Bronchial epithelial cell (primary cell): ENCODE measurements at regions not wholly inside any gene's neighbourhood (a gene's known extent, or its start where the extent isn't known, plus 50 kb on each side); places are given as distances from the start of the nearest gene placed in this dataset.

ENCODE experiments used
- DNase-seq: peaks from one replicate; pipeline ENCODE4 v3.0.0-alpha.2; 2010; ENCODE audit warnings: low read depth
- FAIRE-seq: peaks from 2 replicates; lab custom pipeline; 2011; peaks lifted over from hg19 to GRCh38; lab: Jason Lieb, UNC
- H3K27me3 ChIP-seq: 2 replicates; pipeline ENCODE4 v1.5.1; 2011; ENCODE audit warnings: low read length; ENCODE audit not compliant: control insufficient read depth, insufficient read depth
- H3K36me3 ChIP-seq: 2 replicates; pipeline ENCODE4 v1.5.1; 2011; ENCODE audit warnings: low read length; ENCODE audit not compliant: control insufficient read depth, insufficient read depth
- H3K4me3 ChIP-seq: 2 replicates; pipeline ENCODE4 v1.5.1; 2011; ENCODE audit warnings: mild to moderate bottlenecking, low read depth, low read length, control low read depth
- TF ChIP-seq, protein P1 (sequence below): IDR thresholded peaks from 2 replicates; pipeline ENCODE4 v1.5.1; 2011; ENCODE audit warnings: mild to moderate bottlenecking, moderate library complexity, low read length, control low read depth, inconsistent platforms; ENCODE audit not compliant: insufficient read depth, severe bottlenecking

DNA sequence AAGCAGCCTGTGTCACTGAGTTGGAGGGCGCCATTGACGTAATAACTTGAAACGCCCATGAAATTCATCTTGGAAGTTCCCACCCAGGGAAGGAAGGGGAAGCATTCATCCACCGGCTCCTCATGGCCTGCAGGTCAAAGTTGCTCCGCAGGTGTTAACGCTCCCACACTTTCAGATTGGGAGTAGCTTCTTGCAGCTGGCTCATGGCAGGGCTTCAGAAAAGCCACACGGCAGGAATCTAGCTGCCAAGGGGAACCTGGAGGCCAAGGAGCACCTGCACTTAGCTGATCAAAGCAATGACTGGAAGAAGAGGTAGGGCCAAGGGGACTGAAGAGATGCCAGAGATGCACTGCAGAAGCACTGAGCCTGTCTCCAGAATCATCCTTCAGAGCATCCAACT is 203.2 kb downstream of the ARHGAP12 start:
- DNase-seq (no peak), FAIRE-seq (no peak)
- H3K4me3 ChIP-seq, result no peak overlapping the region
- peaks cover 3% of the 10 kb centered on the region for H3K27me3 ChIP-seq
- TF ChIP-seq, protein P1, sequence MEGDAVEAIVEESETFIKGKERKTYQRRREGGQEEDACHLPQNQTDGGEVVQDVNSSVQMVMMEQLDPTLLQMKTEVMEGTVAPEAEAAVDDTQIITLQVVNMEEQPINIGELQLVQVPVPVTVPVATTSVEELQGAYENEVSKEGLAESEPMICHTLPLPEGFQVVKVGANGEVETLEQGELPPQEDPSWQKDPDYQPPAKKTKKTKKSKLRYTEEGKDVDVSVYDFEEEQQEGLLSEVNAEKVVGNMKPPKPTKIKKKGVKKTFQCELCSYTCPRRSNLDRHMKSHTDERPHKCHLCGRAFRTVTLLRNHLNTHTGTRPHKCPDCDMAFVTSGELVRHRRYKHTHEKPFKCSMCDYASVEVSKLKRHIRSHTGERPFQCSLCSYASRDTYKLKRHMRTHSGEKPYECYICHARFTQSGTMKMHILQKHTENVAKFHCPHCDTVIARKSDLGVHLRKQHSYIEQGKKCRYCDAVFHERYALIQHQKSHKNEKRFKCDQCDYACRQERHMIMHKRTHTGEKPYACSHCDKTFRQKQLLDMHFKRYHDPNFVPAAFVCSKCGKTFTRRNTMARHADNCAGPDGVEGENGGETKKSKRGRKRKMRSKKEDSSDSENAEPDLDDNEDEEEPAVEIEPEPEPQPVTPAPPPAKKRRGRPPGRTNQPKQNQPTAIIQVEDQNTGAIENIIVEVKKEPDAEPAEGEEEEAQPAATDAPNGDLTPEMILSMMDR, result no peak
- no peaks in the 10 kb centered on the region for H3K36me3 ChIP-seq

DNA sequence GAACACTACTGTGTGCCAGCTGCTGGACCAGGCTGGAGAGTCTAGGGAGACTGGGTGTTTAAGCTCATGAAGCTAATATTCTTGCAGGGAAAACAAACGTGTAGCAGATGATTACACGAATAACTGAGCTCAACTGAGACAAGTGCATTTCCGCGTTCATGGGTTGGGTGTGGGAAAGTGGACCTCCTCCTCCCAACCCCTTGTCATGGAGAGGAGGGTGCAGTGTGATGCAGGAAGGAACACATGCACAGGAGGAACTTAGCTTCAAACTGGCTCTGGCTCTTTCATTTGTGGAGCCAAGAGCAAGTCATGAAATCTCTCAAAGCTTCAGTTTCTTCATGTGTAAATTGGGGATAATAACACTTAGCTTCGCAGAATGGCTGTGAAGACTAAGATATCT is 204.3 kb downstream of the ARHGAP12 start:
- FAIRE-seq, result peak; percentile 75

DNA sequence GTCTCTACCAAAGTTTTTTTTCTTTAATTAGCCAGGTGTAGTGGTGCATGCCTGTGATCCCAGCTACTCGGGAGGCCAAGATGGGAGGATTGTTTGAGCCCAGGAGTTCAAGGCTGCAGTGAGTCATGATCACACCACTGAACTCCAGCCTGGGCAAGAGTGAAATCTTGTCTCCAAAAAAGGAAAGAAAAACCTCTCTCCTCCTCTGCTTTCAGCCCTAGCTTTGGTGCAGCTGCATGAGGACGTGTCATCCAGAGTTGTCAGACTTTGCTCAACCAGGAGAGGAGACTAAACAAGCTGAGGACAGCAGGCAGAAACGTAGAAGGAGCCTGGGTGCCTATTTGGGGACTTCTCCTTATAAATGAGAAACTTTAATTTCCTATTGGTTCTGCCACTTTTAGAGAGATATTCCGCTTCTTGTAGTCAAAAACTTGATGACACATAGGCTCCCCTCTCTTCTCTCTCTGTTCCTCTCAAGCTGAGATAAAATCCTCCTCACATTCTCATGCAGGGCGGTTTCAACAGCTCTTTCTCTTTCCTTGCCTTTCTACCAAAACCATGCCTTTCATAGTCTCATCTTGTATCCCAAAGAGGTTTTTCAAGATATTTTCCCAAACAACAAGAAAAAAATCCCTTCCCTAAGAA is 205.4 kb downstream of the ARHGAP12 start:
- TF ChIP-seq, protein P1, result no peak
- no peak for FAIRE-seq
- Histone ChIP-seq H3K36me3 (no peaks in the 10 kb centered on the region), H3K27me3 (peaks cover 3% of the 10 kb centered on the region), H3K4me3 (no peak overlapping the region)
- no peak for DNase-seq

More for the DNA sequence above, 204.3 kb downstream of the ARHGAP12 start:
- no peak overlapping the region for H3K4me3 ChIP-seq
- TF ChIP-seq, protein P1, result no peak
- peaks cover 3% of the 10 kb centered on the region for H3K27me3 ChIP-seq
- no peaks in the 10 kb centered on the region for H3K36me3 ChIP-seq
- no peak for DNase-seq

DNA sequence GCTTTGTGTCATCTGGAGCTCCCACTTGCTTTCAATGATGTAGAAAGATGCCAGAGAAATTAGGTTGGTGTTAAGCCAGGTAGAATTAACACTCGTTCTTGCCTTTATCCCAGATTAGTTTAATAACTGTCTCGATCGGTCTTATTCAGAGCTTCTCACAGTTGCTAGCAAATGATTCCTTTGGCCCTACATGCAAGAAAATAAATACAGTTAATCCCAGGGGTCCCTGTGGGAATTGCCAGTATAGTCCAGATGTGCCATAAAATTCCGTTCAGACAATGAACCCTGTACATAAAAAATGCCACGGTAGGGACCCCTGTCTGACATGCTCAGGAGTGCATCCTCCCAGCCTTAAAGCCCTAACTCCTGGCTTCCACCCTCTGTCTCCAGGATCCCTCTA is 207.5 kb downstream of the ARHGAP12 start:
- TF ChIP-seq, protein P1, result no peak
- no peaks in the 10 kb centered on the region for H3K36me3 ChIP-seq
- no peak for FAIRE-seq

DNA sequence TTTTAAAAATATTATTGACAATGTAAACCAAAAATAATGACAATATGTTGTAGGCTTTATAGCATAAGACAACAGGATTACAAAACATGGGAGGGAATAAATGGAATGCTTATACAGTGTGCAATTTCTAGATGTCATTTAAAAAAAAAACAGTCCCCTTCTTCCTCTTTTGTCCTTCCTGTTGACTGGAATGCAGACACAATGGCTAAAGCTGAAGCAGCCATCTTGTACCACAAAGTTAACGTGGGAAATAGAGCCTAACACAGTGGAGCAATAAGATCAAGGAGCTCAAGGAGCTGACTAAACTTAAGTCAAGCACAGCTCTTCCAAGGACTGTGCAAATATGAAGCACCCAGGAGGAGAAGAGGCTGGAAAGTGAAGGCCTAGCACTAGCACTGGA is 208.1 kb downstream of the ARHGAP12 start:
- peaks cover 3% of the 10 kb centered on the region for H3K27me3 ChIP-seq
- TF ChIP-seq, protein P1, result no peak
- H3K4me3 ChIP-seq, result no peak overlapping the region
- DNase-seq (no peak), FAIRE-seq (no peak)
- H3K36me3 ChIP-seq, result no peaks in the 10 kb centered on the region

More for the DNA sequence above, 207.5 kb downstream of the ARHGAP12 start:
- peaks cover 3% of the 10 kb centered on the region for H3K27me3 ChIP-seq
- no peak for DNase-seq
- no peak overlapping the region for H3K4me3 ChIP-seq

DNA sequence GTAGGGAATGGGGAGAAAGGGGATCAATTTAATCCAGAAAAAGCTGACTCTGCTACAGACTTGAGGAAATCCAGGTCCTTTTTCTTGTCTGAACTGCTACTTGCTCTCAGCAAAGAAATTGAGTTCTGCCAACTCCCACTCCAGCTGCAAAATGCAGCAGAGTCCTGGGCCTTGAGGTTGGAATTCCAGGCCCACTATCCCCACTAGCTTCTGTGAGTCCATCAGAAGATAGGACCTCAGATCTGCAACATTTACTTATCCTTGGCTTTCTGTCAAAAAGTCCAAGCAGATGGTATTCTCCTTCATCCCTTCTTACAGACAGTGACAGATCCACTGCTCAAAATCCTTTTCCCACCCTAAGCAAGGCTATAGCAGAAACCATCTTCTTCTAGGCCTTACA is 219.2 kb downstream of the ARHGAP12 start:
- no peak for DNase-seq
- TF ChIP-seq, protein P1, result no peak
- no peak overlapping the region for H3K4me3 ChIP-seq
- H3K36me3 ChIP-seq, result no peaks in the 10 kb centered on the region
- FAIRE-seq, result no peak
- no peaks in the 10 kb centered on the region for H3K27me3 ChIP-seq
